SK-N-SH (cell line): ENCODE measurements at regions not wholly inside any gene's neighbourhood (a gene's known extent, or its start where the extent isn't known, plus 50 kb on each side); places are given as distances from the start of the nearest gene placed in this dataset.

ENCODE experiments used
- CHD2 ChIP-seq: fragments of 150-350 bp; IDR thresholded peaks from 2 replicates; pipeline ENCODE4 v1.6.1; 2018; ENCODE audit warnings: low read length; ENCODE audit not compliant: partially characterized antibody
- EP300 ChIP-seq, 2 experiments: IDR thresholded peaks; 2 replicates each; pipeline versions ENCODE4 v1.4.0 to v1.6.1; 2012; ENCODE audit warnings: borderline replicate concordance in 1 of 2, low read depth in 1 of 2, low read length in 1 of 2
- EZH2phosphoT487 ChIP-seq: fragments of 200-600 bp; sonication (generic); IDR thresholded peaks from 2 replicates; pipeline ENCODE4 v1.6.1; 2017; ENCODE audit warnings: low read depth, mixed run types, mild to moderate bottlenecking, antibody characterized with exemption, moderate library complexity, borderline replicate concordance
- JUND ChIP-seq: IDR thresholded peaks from 2 replicates; pipeline ENCODE4 v1.4.0; 2012
- RCOR1 ChIP-seq: fragments of 150-350 bp; IDR thresholded peaks from 2 replicates; pipeline ENCODE4 v1.6.1; 2017; ENCODE audit warnings: antibody characterized with exemption, low read length
- RFX5 ChIP-seq: IDR thresholded peaks from 2 replicates; pipeline ENCODE4 v1.6.1; 2012; ENCODE audit warnings: mild to moderate bottlenecking, improper control_type of control experiment, low read length
- SIN3A ChIP-seq: IDR thresholded peaks from 2 replicates; pipeline ENCODE4 v1.6.1; 2012; ENCODE audit warnings: low read depth, mild to moderate bottlenecking, low read length, moderate library complexity, borderline replicate concordance
- TAF1 ChIP-seq: IDR thresholded peaks from 2 replicates; pipeline ENCODE4 v1.6.1; 2012; ENCODE audit warnings: low read depth, mild to moderate bottlenecking, low read length, moderate library complexity, borderline replicate concordance
- TF ChIP-seq, protein P1 (sequence below): IDR thresholded peaks from 2 replicates; pipeline ENCODE4 v1.6.1; 2012; ENCODE audit warnings: mild to moderate bottlenecking, low read depth, low read length, moderate library complexity
- TF ChIP-seq, protein P2 (sequence below): IDR thresholded peaks from 2 replicates; pipeline ENCODE4 v1.4.0; 2012; ENCODE audit warnings: low read depth
- TF ChIP-seq, protein P3 (sequence below): fragments of 200-600 bp; sonication (generic); IDR thresholded peaks from 2 replicates; pipeline ENCODE4 v1.6.1; 2017; ENCODE audit warnings: antibody characterized with exemption, mild to moderate bottlenecking, moderate library complexity
- TF ChIP-seq, protein P4 (sequence below): IDR thresholded peaks from 2 replicates; pipeline ENCODE4 v1.4.0; 2012; ENCODE audit warnings: low read depth, borderline replicate concordance

DNA sequence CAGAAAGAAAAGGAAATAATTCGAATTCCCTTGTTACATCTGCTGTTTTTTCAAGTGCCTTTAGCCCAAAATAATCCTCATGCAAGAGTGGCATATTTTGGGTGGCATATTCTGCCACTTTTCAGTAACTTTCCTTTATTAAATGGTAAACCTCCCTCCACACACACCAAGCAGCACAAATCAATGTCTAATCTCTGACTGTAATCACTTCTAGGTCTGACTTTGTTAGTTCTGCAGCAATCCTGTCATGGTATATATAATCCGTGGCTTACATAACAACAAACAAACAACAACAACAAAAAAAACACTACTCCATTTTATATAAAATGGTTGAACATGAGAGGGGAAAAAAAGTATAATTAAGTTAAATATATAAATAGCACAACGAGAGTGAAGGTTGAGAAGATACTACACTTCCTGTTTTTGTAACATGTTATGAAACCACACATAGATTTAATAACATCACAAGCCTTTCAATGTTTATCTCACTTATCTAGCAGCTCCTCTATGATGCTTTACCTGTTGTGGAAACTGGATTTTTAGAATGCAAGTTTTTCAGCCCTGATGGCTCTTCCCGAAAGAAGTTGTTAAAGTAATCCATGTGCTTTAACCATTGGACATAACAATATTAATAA lies 715.4 kb downstream of the GRXCR1 start:
- TF ChIP-seq, protein P1, sequence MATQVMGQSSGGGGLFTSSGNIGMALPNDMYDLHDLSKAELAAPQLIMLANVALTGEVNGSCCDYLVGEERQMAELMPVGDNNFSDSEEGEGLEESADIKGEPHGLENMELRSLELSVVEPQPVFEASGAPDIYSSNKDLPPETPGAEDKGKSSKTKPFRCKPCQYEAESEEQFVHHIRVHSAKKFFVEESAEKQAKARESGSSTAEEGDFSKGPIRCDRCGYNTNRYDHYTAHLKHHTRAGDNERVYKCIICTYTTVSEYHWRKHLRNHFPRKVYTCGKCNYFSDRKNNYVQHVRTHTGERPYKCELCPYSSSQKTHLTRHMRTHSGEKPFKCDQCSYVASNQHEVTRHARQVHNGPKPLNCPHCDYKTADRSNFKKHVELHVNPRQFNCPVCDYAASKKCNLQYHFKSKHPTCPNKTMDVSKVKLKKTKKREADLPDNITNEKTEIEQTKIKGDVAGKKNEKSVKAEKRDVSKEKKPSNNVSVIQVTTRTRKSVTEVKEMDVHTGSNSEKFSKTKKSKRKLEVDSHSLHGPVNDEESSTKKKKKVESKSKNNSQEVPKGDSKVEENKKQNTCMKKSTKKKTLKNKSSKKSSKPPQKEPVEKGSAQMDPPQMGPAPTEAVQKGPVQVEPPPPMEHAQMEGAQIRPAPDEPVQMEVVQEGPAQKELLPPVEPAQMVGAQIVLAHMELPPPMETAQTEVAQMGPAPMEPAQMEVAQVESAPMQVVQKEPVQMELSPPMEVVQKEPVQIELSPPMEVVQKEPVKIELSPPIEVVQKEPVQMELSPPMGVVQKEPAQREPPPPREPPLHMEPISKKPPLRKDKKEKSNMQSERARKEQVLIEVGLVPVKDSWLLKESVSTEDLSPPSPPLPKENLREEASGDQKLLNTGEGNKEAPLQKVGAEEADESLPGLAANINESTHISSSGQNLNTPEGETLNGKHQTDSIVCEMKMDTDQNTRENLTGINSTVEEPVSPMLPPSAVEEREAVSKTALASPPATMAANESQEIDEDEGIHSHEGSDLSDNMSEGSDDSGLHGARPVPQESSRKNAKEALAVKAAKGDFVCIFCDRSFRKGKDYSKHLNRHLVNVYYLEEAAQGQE: no peak
- TF ChIP-seq SIN3A (no peak), EP300 (IDR thresholded peaks at IDR 0.05; ENCODE audit: borderline replicate concordance in 1 of 2, low read depth in 1 of 2, low read length in 1 of 2) (no peak), TAF1 (no peak), EZH2phosphoT487 (no peak), RFX5 (no peak), CHD2 (no peak), RCOR1 (no peak), JUND (no peak)
- TF ChIP-seq, protein P2, sequence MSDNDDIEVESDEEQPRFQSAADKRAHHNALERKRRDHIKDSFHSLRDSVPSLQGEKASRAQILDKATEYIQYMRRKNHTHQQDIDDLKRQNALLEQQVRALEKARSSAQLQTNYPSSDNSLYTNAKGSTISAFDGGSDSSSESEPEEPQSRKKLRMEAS: no peak
- TF ChIP-seq, protein P3, sequence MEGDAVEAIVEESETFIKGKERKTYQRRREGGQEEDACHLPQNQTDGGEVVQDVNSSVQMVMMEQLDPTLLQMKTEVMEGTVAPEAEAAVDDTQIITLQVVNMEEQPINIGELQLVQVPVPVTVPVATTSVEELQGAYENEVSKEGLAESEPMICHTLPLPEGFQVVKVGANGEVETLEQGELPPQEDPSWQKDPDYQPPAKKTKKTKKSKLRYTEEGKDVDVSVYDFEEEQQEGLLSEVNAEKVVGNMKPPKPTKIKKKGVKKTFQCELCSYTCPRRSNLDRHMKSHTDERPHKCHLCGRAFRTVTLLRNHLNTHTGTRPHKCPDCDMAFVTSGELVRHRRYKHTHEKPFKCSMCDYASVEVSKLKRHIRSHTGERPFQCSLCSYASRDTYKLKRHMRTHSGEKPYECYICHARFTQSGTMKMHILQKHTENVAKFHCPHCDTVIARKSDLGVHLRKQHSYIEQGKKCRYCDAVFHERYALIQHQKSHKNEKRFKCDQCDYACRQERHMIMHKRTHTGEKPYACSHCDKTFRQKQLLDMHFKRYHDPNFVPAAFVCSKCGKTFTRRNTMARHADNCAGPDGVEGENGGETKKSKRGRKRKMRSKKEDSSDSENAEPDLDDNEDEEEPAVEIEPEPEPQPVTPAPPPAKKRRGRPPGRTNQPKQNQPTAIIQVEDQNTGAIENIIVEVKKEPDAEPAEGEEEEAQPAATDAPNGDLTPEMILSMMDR: no peak
- TF ChIP-seq, protein P4, sequence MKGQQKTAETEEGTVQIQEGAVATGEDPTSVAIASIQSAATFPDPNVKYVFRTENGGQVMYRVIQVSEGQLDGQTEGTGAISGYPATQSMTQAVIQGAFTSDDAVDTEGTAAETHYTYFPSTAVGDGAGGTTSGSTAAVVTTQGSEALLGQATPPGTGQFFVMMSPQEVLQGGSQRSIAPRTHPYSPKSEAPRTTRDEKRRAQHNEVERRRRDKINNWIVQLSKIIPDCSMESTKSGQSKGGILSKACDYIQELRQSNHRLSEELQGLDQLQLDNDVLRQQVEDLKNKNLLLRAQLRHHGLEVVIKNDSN: no peak
